ENCODE measurements at regions not wholly inside any gene's neighbourhood (a gene's known extent, or its start where the extent isn't known, plus 50 kb on each side); places are given as distances from the start of the nearest gene placed in this dataset.

GRCh38 chr13:66021846-66022245, 1208.3 kb downstream of the PCDH9 start:
- no peaks in the 10 kb centered on the region for H3K27me3 Mint-ChIP-seq (ENCODE audit: unreplicated experiment)
- no peak overlapping the region for H3K27ac Mint-ChIP-seq (ENCODE audit: unreplicated experiment)
- H3K36me3 Mint-ChIP-seq (ENCODE audit: unreplicated experiment): peaks cover 2% of the 10 kb centered on the region
- H3K9me3 Mint-ChIP-seq (ENCODE audit: unreplicated experiment): no peaks in the 10 kb centered on the region
- no peak for TF ChIP-seq CTCF (IDR thresholded peaks at IDR 0.05)
- no peak for DNase-seq (ENCODE audit: extremely low spot score, unreplicated experiment)
- no peak overlapping the region for H3K4me3 Mint-ChIP-seq (ENCODE audit: unreplicated experiment)
- no peaks in the 10 kb centered on the region for H3K4me1 Mint-ChIP-seq (ENCODE audit: unreplicated experiment)

GRCh38 chr13:66014771-66015170, 1215.4 kb downstream of the PCDH9 start:
- no peak for TF ChIP-seq CTCF (IDR thresholded peaks at IDR 0.05)
- Mint-ChIP-seq H3K27me3 (ENCODE audit: unreplicated experiment) (no peaks in the 10 kb centered on the region), H3K4me1 (ENCODE audit: unreplicated experiment) (peaks cover 7% of the 10 kb centered on the region), H3K4me3 (ENCODE audit: unreplicated experiment) (no peak overlapping the region), H3K36me3 (ENCODE audit: unreplicated experiment) (peaks cover 5% of the 10 kb centered on the region), H3K9me3 (ENCODE audit: unreplicated experiment) (peaks cover 5% of the 10 kb centered on the region), H3K27ac (ENCODE audit: unreplicated experiment) (peak overlapping the region; percentile 35)
- DNase-seq (ENCODE audit: extremely low spot score, unreplicated experiment): no peak

GRCh38 chr13:66009241-66009640, 1220.9 kb downstream of the PCDH9 start:
- H3K4me3 Mint-ChIP-seq (ENCODE audit: unreplicated experiment): no peak overlapping the region
- TF ChIP-seq CTCF (IDR thresholded peaks at IDR 0.05): no peak
- DNase-seq (ENCODE audit: extremely low spot score, unreplicated experiment): no peak
- H3K27ac Mint-ChIP-seq (ENCODE audit: unreplicated experiment): no peak overlapping the region
- H3K36me3 Mint-ChIP-seq (ENCODE audit: unreplicated experiment): peaks cover 5% of the 10 kb centered on the region
- H3K4me1 Mint-ChIP-seq (ENCODE audit: unreplicated experiment): peaks cover 2% of the 10 kb centered on the region
- no peaks in the 10 kb centered on the region for H3K27me3 Mint-ChIP-seq (ENCODE audit: unreplicated experiment)
- peaks cover 5% of the 10 kb centered on the region for H3K9me3 Mint-ChIP-seq (ENCODE audit: unreplicated experiment)

- H3K4me1 Mint-ChIP-seq (ENCODE audit: unreplicated experiment): no peaks in the 10 kb centered on the region
- no peak overlapping the region for H3K4me3 Mint-ChIP-seq (ENCODE audit: unreplicated experiment)
- no peaks in the 10 kb centered on the region for H3K27me3 Mint-ChIP-seq (ENCODE audit: unreplicated experiment)
- no peak overlapping the region for H3K27ac Mint-ChIP-seq (ENCODE audit: unreplicated experiment)
- no peak for DNase-seq (ENCODE audit: extremely low spot score, unreplicated experiment)
- H3K36me3 Mint-ChIP-seq (ENCODE audit: unreplicated experiment): peaks cover 9% of the 10 kb centered on the region
- TF ChIP-seq CTCF (IDR thresholded peaks at IDR 0.05): no peak
- H3K9me3 Mint-ChIP-seq (ENCODE audit: unreplicated experiment): peaks cover 11% of the 10 kb centered on the region
Observed at GRCh38 chr13:66003558-66003957, 1226.6 kb downstream of the PCDH9 start.

- no peak for TF ChIP-seq CTCF (IDR thresholded peaks at IDR 0.05)
- no peak for DNase-seq (ENCODE audit: extremely low spot score, unreplicated experiment)
- Mint-ChIP-seq H3K36me3 (ENCODE audit: unreplicated experiment) (peaks cover 9% of the 10 kb centered on the region), H3K27me3 (ENCODE audit: unreplicated experiment) (no peaks in the 10 kb centered on the region), H3K4me3 (ENCODE audit: unreplicated experiment) (no peak overlapping the region), H3K27ac (ENCODE audit: unreplicated experiment) (no peak overlapping the region), H3K4me1 (ENCODE audit: unreplicated experiment) (no peaks in the 10 kb centered on the region), H3K9me3 (ENCODE audit: unreplicated experiment) (peaks cover 11% of the 10 kb centered on the region)
Observed at GRCh38 chr13:66001140-66001539, 1229.0 kb downstream of the PCDH9 start.
